IMR-90 (cell line): ENCODE measurements at regions not wholly inside any gene's neighbourhood (a gene's known extent, or its start where the extent isn't known, plus 50 kb on each side); places are given as distances from the start of the nearest gene placed in this dataset.

Experiments used
- ATAC-seq: fragments of 200-7000 bp; cut with Tn5 transposase; 2 replicates; pipeline ENCODE4 v1.9.1; 2020; ENCODE audit warnings: low read depth, mild to moderate bottlenecking, moderate library complexity
- BruUV-seq: library from RNA; stranded (reverse); fragments of 400-500 nt; replicated peaks from 2 replicates; lab custom pipeline; 2021; lab: Mats Ljungman, UMichigan
- CTCF ChIA-PET: fragments of 300-600 bp; formaldehyde crosslinking; extraction: SDS; loops from one replicate; lab custom pipeline; 2021; ENCODE audit warnings: antibody characterized with exemption; lab: Yijun Ruan, JAX
- POLR2A ChIA-PET: fragments of 300-600 bp; sonication (Branson Sonifier 250); formaldehyde crosslinking; loops from one replicate; lab custom pipeline; 2022; ENCODE audit warnings: antibody characterized with exemption; ENCODE audit not compliant: unreplicated experiment; lab: Charles Lee
- DNase-seq: peaks from one replicate; pipeline ENCODE4 v3.0.0; 2013
- H2AFZ ChIP-seq: replicated peaks from 2 replicates; pipeline ENCODE3; 2013; ENCODE audit warnings: low read length, mild to moderate bottlenecking; ENCODE audit not compliant: poor library complexity
- H2AK5ac ChIP-seq: 2 replicates; pipeline ENCODE4 v1.6.1; 2013; ENCODE audit warnings: low read depth, low read length, inconsistent platforms
- H2AK9ac ChIP-seq: replicated peaks from 2 replicates; pipeline ENCODE3; 2013; ENCODE audit warnings: mild to moderate bottlenecking, low read depth, low read length, moderate library complexity; ENCODE audit not compliant: poor library complexity
- H2BK120ac ChIP-seq: 2 replicates; pipeline ENCODE4 v1.6.1; 2013; ENCODE audit warnings: low read depth, low read length, inconsistent platforms
- H2BK15ac ChIP-seq: 3 replicates; pipeline ENCODE4 v1.6.1; 2013; ENCODE audit warnings: low read depth, low read length, inconsistent platforms
- H2BK20ac ChIP-seq: 2 replicates; pipeline ENCODE4 v1.6.1; 2013; ENCODE audit warnings: low read depth, mild to moderate bottlenecking, inconsistent platforms, low read length, moderate library complexity
- H2BK5ac ChIP-seq: 2 replicates; pipeline ENCODE4 v1.6.1; 2013; ENCODE audit warnings: mild to moderate bottlenecking, low read depth, low read length, inconsistent platforms; ENCODE audit not compliant: poor library complexity, severe bottlenecking
- H3K14ac ChIP-seq: replicated peaks from 2 replicates; pipeline ENCODE4 v1.6.1; 2013; ENCODE audit warnings: low read depth, low read length, inconsistent platforms
- H3K18ac ChIP-seq: 2 replicates; pipeline ENCODE4 v1.6.1; 2013; ENCODE audit warnings: low read depth, low read length, control low read depth
- H3K23ac ChIP-seq: 2 replicates; pipeline ENCODE4 v1.6.1; 2013; ENCODE audit warnings: low read depth, low read length, inconsistent platforms
- H3K27ac ChIP-seq: 2 replicates; pipeline ENCODE4 v1.5.1; 2013; ENCODE audit warnings: mild to moderate bottlenecking, control low read depth, low read length; ENCODE audit not compliant: insufficient read depth
- H3K27me3 ChIP-seq: 2 replicates; pipeline ENCODE4 v1.6.1; 2013; ENCODE audit warnings: low read length; ENCODE audit not compliant: control insufficient read depth, insufficient read depth
- H3K36me3 ChIP-seq: 2 replicates; pipeline ENCODE4 v1.6.1; 2013; ENCODE audit warnings: low read length, mixed read lengths; ENCODE audit not compliant: control insufficient read depth, insufficient read depth
- H3K4ac ChIP-seq: 2 replicates; pipeline ENCODE4 v1.6.1; 2013; ENCODE audit warnings: low read depth, low read length, inconsistent platforms
- H3K4me1 ChIP-seq: 2 replicates; pipeline ENCODE4 v1.6.1; 2013; ENCODE audit warnings: low read length, mixed read lengths; ENCODE audit not compliant: control insufficient read depth, insufficient read depth
- H3K4me2 ChIP-seq: 2 replicates; pipeline ENCODE4 v1.6.1; 2013; ENCODE audit warnings: low read depth, mild to moderate bottlenecking, control low read depth, low read length, moderate library complexity
- H3K4me3 ChIP-seq: 2 replicates; pipeline ENCODE4 v1.5.1; 2013; ENCODE audit warnings: low read depth, mild to moderate bottlenecking, control low read depth, low read length, moderate library complexity; ENCODE audit not compliant: insufficient read depth
- H3K56ac ChIP-seq: 2 replicates; pipeline ENCODE4 v1.6.1; 2013; ENCODE audit warnings: low read length, inconsistent platforms; ENCODE audit not compliant: insufficient read depth; ENCODE audit errors: extremely low read depth
- H3K79me1 ChIP-seq, 2 experiments: 2 replicates each; pipeline ENCODE4 v1.6.1; 2013; ENCODE audit warnings: low read length in 2 of 2, inconsistent platforms in 1 of 2, low read depth in 1 of 2
- H3K9ac ChIP-seq: 2 replicates; pipeline ENCODE4 v1.6.1; 2013; ENCODE audit warnings: low read depth, low read length, control low read depth
- H3K9me1 ChIP-seq: 2 replicates; pipeline ENCODE4 v1.6.1; 2013; ENCODE audit warnings: low read length, inconsistent platforms; ENCODE audit not compliant: insufficient read depth
- H3K9me3 ChIP-seq: 2 replicates; pipeline ENCODE4 v1.6.1; 2013; ENCODE audit warnings: low read length; ENCODE audit not compliant: control insufficient read depth, insufficient read depth
- H4K20me1 ChIP-seq: 2 replicates; pipeline ENCODE4 v1.6.1; 2013; ENCODE audit warnings: low read length, inconsistent platforms; ENCODE audit not compliant: insufficient read depth
- H4K5ac ChIP-seq: 2 replicates; pipeline ENCODE4 v1.6.1; 2013; ENCODE audit warnings: mild to moderate bottlenecking, low read depth, low read length, control low read depth
- H4K8ac ChIP-seq, 2 experiments: 2 replicates each; pipeline ENCODE4 v1.6.1; 2013; ENCODE audit warnings: low read depth in 2 of 2, low read length in 2 of 2, control low read depth in 1 of 2, inconsistent platforms in 1 of 2
- H4K91ac ChIP-seq: 2 replicates; pipeline ENCODE4 v1.6.1; 2013; ENCODE audit warnings: low read depth, low read length, inconsistent platforms; ENCODE audit not compliant: insufficient read depth
- BHLHE40 ChIP-seq: fragments of 150-350 bp; IDR thresholded peaks from 2 replicates; pipeline ENCODE4 v1.6.1; 2016; ENCODE audit warnings: mild to moderate bottlenecking, low read depth, low read length
- CHD1 ChIP-seq: IDR thresholded peaks from 2 replicates; pipeline ENCODE4 v1.6.1; 2012; ENCODE audit warnings: low read depth, low read length, improper control_type of control experiment
- FOS ChIP-seq: fragments of 150-350 bp; IDR thresholded peaks from 2 replicates; pipeline ENCODE4 v1.6.1; 2016; ENCODE audit warnings: low read depth, low read length
- MAFK ChIP-seq: IDR thresholded peaks from 2 replicates; pipeline ENCODE4 v1.6.1; 2012; ENCODE audit warnings: low read depth, low read length, improper control_type of control experiment
- MAZ ChIP-seq: IDR thresholded peaks from 2 replicates; pipeline ENCODE4 v1.6.1; 2012; ENCODE audit warnings: low read depth, mild to moderate bottlenecking, low read length, improper control_type of control experiment, moderate library complexity, borderline replicate concordance
- MXI1 ChIP-seq: IDR thresholded peaks from 2 replicates; pipeline ENCODE4 v1.6.1; 2012; ENCODE audit warnings: low read depth, mild to moderate bottlenecking, low read length, moderate library complexity, borderline replicate concordance
- NFE2L2 ChIP-seq: fragments of 150-350 bp; IDR thresholded peaks from 2 replicates; pipeline ENCODE4 v1.6.1; 2016; ENCODE audit warnings: low read depth, mild to moderate bottlenecking, low read length
- POLR2A ChIP-seq: IDR thresholded peaks from 2 replicates; pipeline ENCODE4 v1.6.1; 2012; ENCODE audit warnings: mild to moderate bottlenecking, low read depth, low read length
- RAD21 ChIP-seq: IDR thresholded peaks from 2 replicates; pipeline ENCODE4 v1.6.1; 2012; ENCODE audit warnings: low read length, improper control_type of control experiment
- RCOR1 ChIP-seq: IDR thresholded peaks from 2 replicates; pipeline ENCODE4 v1.6.1; 2012; ENCODE audit warnings: mild to moderate bottlenecking, low read length, improper control_type of control experiment; ENCODE audit not compliant: insufficient replicate concordance
- WGBS, 2 experiments: methylation state at CpG; one replicate each; pipeline versions ENCODE4 v1.1.5 to v1.1.7; 2013; ENCODE audit warnings: missing lambda C conversion rate in 2 of 2; ENCODE audit not compliant: insufficient read length in 1 of 2; ENCODE audit errors: extremely low coverage in 2 of 2; 5-methylcytosine and 5-hydroxymethylcytosine counted together
- dilution Hi-C: fragments of 300-500 bp; cut with HindIII; formaldehyde crosslinking; loops from one replicate; pipeline ENCODE4 v1.14.3; 2018; ENCODE audit warnings: low sequenced_read_pairs; ENCODE audit not compliant: unreplicated experiment
- in situ Hi-C: fragments of 300-500 bp; cut with MboI; formaldehyde crosslinking; loops from 3 replicates; pipeline ENCODE4 v1.14.3; 2019; ENCODE audit warnings: low sequenced_read_pairs, inconsistent platforms, mixed read lengths
- intact Hi-C: fragments of 100-400 bp; cut with micrococcal nuclease; formaldehyde crosslinking; loops from 2 replicates; pipeline ENCODE4 v1.10.0; 2022
- TF ChIP-seq, protein P1 (sequence below): fragments of 150-350 bp; IDR thresholded peaks from 2 replicates; pipeline ENCODE4 v1.6.1; 2017; ENCODE audit warnings: mild to moderate bottlenecking, antibody characterized with exemption, low read length, low read depth
- TF ChIP-seq, protein P2 (sequence below): conservative IDR thresholded peaks from 2 replicates; pipeline ENCODE4 v1.5.1; 2012; ENCODE audit warnings: mild to moderate bottlenecking, low read depth, low read length, improper control_type of control experiment
- TF ChIP-seq, protein P3 (sequence below): fragments of 150-350 bp; IDR thresholded peaks from 2 replicates; pipeline ENCODE4 v1.6.1; 2016; ENCODE audit warnings: low read depth, mild to moderate bottlenecking, low read length, moderate library complexity, borderline replicate concordance

GRCh38 chr6:40674170-40674569 lies 87.0 kb upstream of the LRFN2 start:
- TF ChIP-seq POLR2A: no peak
- TF ChIP-seq FOS: no peak
- TF ChIP-seq MAZ: no peak
- no peak for TF ChIP-seq RAD21
- TF ChIP-seq MAFK: no peak
- TF ChIP-seq CHD1: no peak
- TF ChIP-seq, protein P1, sequence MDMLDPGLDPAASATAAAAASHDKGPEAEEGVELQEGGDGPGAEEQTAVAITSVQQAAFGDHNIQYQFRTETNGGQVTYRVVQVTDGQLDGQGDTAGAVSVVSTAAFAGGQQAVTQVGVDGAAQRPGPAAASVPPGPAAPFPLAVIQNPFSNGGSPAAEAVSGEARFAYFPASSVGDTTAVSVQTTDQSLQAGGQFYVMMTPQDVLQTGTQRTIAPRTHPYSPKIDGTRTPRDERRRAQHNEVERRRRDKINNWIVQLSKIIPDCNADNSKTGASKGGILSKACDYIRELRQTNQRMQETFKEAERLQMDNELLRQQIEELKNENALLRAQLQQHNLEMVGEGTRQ: no peak
- no peak for TF ChIP-seq RCOR1
- no peak for TF ChIP-seq MXI1
- TF ChIP-seq, protein P2, sequence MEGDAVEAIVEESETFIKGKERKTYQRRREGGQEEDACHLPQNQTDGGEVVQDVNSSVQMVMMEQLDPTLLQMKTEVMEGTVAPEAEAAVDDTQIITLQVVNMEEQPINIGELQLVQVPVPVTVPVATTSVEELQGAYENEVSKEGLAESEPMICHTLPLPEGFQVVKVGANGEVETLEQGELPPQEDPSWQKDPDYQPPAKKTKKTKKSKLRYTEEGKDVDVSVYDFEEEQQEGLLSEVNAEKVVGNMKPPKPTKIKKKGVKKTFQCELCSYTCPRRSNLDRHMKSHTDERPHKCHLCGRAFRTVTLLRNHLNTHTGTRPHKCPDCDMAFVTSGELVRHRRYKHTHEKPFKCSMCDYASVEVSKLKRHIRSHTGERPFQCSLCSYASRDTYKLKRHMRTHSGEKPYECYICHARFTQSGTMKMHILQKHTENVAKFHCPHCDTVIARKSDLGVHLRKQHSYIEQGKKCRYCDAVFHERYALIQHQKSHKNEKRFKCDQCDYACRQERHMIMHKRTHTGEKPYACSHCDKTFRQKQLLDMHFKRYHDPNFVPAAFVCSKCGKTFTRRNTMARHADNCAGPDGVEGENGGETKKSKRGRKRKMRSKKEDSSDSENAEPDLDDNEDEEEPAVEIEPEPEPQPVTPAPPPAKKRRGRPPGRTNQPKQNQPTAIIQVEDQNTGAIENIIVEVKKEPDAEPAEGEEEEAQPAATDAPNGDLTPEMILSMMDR: no peak
- no peak for TF ChIP-seq BHLHE40
- TF ChIP-seq, protein P3, sequence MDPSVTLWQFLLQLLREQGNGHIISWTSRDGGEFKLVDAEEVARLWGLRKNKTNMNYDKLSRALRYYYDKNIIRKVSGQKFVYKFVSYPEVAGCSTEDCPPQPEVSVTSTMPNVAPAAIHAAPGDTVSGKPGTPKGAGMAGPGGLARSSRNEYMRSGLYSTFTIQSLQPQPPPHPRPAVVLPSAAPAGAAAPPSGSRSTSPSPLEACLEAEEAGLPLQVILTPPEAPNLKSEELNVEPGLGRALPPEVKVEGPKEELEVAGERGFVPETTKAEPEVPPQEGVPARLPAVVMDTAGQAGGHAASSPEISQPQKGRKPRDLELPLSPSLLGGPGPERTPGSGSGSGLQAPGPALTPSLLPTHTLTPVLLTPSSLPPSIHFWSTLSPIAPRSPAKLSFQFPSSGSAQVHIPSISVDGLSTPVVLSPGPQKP: no peak
- no peak for TF ChIP-seq NFE2L2

More at GRCh38 chr6:40674170-40674569, 87.0 kb upstream of the LRFN2 start:
- CTCF ChIA-PET: no interaction called here
- WGBS, 2 experiments: 67% methylated on average over 2 of the region's 8 CpGs; no CpG with 5 or more reads in 1 of the 2 experiments
- dilution Hi-C loops: no loop called here
- Histone ChIP-seq H3K4me1 (no peaks in the 10 kb centered on the region), H3K27ac (no peak overlapping the region), H2AK9ac (peak overlapping the region; percentile 39), H3K9me3 (no peaks in the 10 kb centered on the region), H3K18ac (no peak overlapping the region), H3K4ac (no peak overlapping the region), H3K4me3 (no peak overlapping the region), H3K79me1 (no peaks in the 10 kb centered on the region), H2BK20ac (no peak overlapping the region), H4K8ac (no peak overlapping the region), H3K14ac (no peak overlapping the region), H3K9me1 (0 out of 2 replicates have a peak, but pooled peaks cover 2% of the 10 kb centered on the region), H3K27me3 (no peaks in the 10 kb centered on the region), H2AFZ (no peak overlapping the region), H3K4me2 (no peak overlapping the region), H3K36me3 (no peaks in the 10 kb centered on the region), H3K23ac (no peak overlapping the region), H4K91ac (no peak overlapping the region), H3K56ac (no peak overlapping the region), H2BK120ac (no peak overlapping the region), H2AK5ac (no peak overlapping the region), H3K9ac (no peak overlapping the region), H4K5ac (no peak overlapping the region), H2BK15ac (no peak overlapping the region), H2BK5ac (no peak overlapping the region), H4K20me1 (no peaks in the 10 kb centered on the region)
- ATAC-seq (no peak), DNase-seq (no peak)
- POLR2A ChIA-PET: no interaction called here
- no TSS peak for BruUV-seq
- intact Hi-C loops: no loop called here
- in situ Hi-C loops: no loop called here
